ENCODE measurements at regions not wholly inside any gene's neighbourhood (a gene's known extent, or its start where the extent isn't known, plus 50 kb on each side); places are given as distances from the start of the nearest gene placed in this dataset.

GRCh38 chr4:90007494-90008167 is 113.0 kb downstream of the MMRN1 start:
- no peak overlapping the region for H3K27ac Mint-ChIP-seq (ENCODE audit: unreplicated experiment)
- intact Hi-C loops (cut with micrococcal nuclease; ENCODE audit: unreplicated experiment) = no loop called here
- TF ChIP-seq, protein P1, sequence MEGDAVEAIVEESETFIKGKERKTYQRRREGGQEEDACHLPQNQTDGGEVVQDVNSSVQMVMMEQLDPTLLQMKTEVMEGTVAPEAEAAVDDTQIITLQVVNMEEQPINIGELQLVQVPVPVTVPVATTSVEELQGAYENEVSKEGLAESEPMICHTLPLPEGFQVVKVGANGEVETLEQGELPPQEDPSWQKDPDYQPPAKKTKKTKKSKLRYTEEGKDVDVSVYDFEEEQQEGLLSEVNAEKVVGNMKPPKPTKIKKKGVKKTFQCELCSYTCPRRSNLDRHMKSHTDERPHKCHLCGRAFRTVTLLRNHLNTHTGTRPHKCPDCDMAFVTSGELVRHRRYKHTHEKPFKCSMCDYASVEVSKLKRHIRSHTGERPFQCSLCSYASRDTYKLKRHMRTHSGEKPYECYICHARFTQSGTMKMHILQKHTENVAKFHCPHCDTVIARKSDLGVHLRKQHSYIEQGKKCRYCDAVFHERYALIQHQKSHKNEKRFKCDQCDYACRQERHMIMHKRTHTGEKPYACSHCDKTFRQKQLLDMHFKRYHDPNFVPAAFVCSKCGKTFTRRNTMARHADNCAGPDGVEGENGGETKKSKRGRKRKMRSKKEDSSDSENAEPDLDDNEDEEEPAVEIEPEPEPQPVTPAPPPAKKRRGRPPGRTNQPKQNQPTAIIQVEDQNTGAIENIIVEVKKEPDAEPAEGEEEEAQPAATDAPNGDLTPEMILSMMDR (IDR thresholded peaks at IDR 0.05; ENCODE audit: unreplicated experiment) = no peak
- H3K4me1 Mint-ChIP-seq (ENCODE audit: low read depth, unreplicated experiment) = peaks cover 8% of the 10 kb centered on the region
- BruUV-seq (replicated peaks) = no TSS peak
- no peak for DNase-seq
- no peaks in the 10 kb centered on the region for H3K36me3 Mint-ChIP-seq (ENCODE audit: insufficient read depth, unreplicated experiment)
- no peaks in the 10 kb centered on the region for H3K27me3 Mint-ChIP-seq (ENCODE audit: unreplicated experiment)
- H3K9me3 Mint-ChIP-seq (ENCODE audit: low read depth, unreplicated experiment) = no peaks in the 10 kb centered on the region
- no peak overlapping the region for H3K4me3 Mint-ChIP-seq (ENCODE audit: low read depth, unreplicated experiment)
- CTCF ChIA-PET = no interaction called here

DNA sequence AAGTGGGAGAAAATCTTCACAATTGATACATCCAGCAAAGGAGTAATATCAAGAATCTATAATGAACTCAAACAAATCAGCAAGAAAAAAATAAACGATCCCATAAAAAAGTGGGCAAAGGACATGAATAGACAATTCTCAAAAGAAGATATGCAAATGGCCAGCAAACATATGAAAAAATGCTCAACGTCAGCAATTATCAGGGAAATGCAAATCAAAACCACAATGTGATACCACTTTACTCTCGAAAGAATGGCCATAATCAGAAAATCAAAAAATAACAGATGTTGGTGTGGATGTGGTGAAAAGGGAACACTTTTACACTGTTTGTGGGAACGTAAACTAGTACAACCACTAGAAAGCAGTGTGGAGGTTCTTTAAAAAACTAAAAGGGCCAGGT is 114.3 kb upstream of the CCSER1 start:
- Mint-ChIP-seq H3K4me1 (ENCODE audit: low read depth, unreplicated experiment) (no peaks in the 10 kb centered on the region), H3K36me3 (ENCODE audit: insufficient read depth, unreplicated experiment) (no peaks in the 10 kb centered on the region), H3K4me3 (ENCODE audit: low read depth, unreplicated experiment) (no peak overlapping the region), H3K9me3 (ENCODE audit: low read depth, unreplicated experiment) (no peaks in the 10 kb centered on the region), H3K27me3 (ENCODE audit: unreplicated experiment) (no peaks in the 10 kb centered on the region), H3K27ac (ENCODE audit: unreplicated experiment) (no peak overlapping the region)
- no peak for DNase-seq
- CTCF ChIA-PET = no interaction called here
- TF ChIP-seq, protein P1 (IDR thresholded peaks at IDR 0.05; ENCODE audit: unreplicated experiment) = no peak
- no TSS peak for BruUV-seq (replicated peaks)
- intact Hi-C loops (cut with micrococcal nuclease; ENCODE audit: unreplicated experiment) = no loop called here

DNA sequence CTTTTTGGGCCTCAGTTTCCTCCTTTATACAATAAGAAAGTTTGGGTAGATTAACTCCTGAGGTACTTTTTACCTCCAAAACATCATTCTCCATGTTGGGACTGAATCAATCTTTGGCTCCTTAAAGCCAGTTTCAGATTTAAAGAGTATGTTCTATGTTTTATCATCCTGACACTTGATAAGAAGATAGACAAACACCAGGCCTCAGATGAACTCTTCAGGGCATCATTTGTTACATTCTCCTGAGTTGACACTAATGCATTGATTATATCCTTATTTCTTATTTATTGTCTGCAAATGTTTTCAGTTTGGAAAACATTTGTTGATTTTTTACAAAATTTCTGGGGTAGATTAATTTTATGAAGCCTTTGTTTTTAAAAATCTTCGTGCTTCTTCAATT is 102.7 kb upstream of the CCSER1 start:
- H3K9me3 Mint-ChIP-seq (ENCODE audit: low read depth, unreplicated experiment) = no peaks in the 10 kb centered on the region
- H3K27me3 Mint-ChIP-seq (ENCODE audit: unreplicated experiment) = no peaks in the 10 kb centered on the region
- BruUV-seq (replicated peaks) = no TSS peak
- DNase-seq = no peak
- no peak overlapping the region for H3K4me3 Mint-ChIP-seq (ENCODE audit: low read depth, unreplicated experiment)
- CTCF ChIA-PET = interaction anchor here (0.7 kb wide), 1 partner anchor 542 kb away, joined by 3 read pairs; no protein-coding TSS in a partner anchor
- H3K4me1 Mint-ChIP-seq (ENCODE audit: low read depth, unreplicated experiment) = no peaks in the 10 kb centered on the region
- H3K27ac Mint-ChIP-seq (ENCODE audit: unreplicated experiment) = no peak overlapping the region
- intact Hi-C loops (cut with micrococcal nuclease; ENCODE audit: unreplicated experiment) = no loop called here
- no peaks in the 10 kb centered on the region for H3K36me3 Mint-ChIP-seq (ENCODE audit: insufficient read depth, unreplicated experiment)
- TF ChIP-seq, protein P1 (IDR thresholded peaks at IDR 0.05; ENCODE audit: unreplicated experiment) = no peak

DNA sequence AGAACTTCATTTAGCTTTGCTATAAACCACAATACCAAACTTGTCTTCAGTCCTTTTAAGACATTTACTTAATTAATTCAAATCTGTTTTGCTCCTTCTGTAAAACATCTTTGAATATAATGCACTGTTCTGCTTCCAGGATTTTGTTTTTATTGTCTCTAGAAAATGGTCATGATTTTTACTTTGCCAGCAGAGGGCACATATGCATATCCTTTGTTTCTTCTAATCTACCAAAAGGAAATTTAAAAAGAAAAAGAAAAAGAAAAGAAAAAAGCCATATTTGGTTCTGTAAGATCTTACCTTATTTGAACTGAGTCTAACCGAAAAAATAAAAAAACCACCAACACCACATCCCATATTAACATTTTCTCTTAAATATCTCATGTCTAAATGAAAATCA is 101.9 kb upstream of the CCSER1 start:
- Mint-ChIP-seq H3K27ac (ENCODE audit: unreplicated experiment) (no peak overlapping the region), H3K36me3 (ENCODE audit: insufficient read depth, unreplicated experiment) (no peaks in the 10 kb centered on the region), H3K4me3 (ENCODE audit: low read depth, unreplicated experiment) (no peak overlapping the region), H3K9me3 (ENCODE audit: low read depth, unreplicated experiment) (no peaks in the 10 kb centered on the region), H3K4me1 (ENCODE audit: low read depth, unreplicated experiment) (no peaks in the 10 kb centered on the region), H3K27me3 (ENCODE audit: unreplicated experiment) (no peaks in the 10 kb centered on the region)
- CTCF ChIA-PET = interaction anchor here (0.7 kb wide), 1 partner anchor 543 kb away, joined by 3 read pairs; no protein-coding TSS in a partner anchor
- TF ChIP-seq, protein P1 (IDR thresholded peaks at IDR 0.05; ENCODE audit: unreplicated experiment) = no peak
- DNase-seq = no peak
- intact Hi-C loops (cut with micrococcal nuclease; ENCODE audit: unreplicated experiment) = loop anchor here (1.0 to 5.0 kb wide), 3 partner anchors 73 to 268 kb away; partner anchors contain the start of gene CCSER1
- BruUV-seq (replicated peaks) = no TSS peak

All from Calu3 (cell line).